PC-9 (cell line): ENCODE measurements at regions not wholly inside any gene's neighbourhood (a gene's known extent, or its start where the extent isn't known, plus 50 kb on each side); places are given as distances from the start of the nearest gene placed in this dataset.

Source experiments
- CTCF ChIP-seq: fragments of 200-600 bp; sonication (generic); conservative IDR thresholded peaks from 2 replicates; pipeline ENCODE4 v1.6.1; 2017; ENCODE audit warnings: mixed run types, antibody characterized with exemption, mild to moderate bottlenecking, moderate library complexity
- EZH2 ChIP-seq: fragments of 200-600 bp; sonication (generic); IDR thresholded peaks from 2 replicates; pipeline ENCODE4 v1.8.0; 2017; ENCODE audit warnings: antibody characterized with exemption, low read depth

- TF ChIP-seq CTCF (no peak), EZH2 (no peak)
These were observed 818.6 kb downstream of the SUCLG1 start for GRCh38 chr2:83640506-83640905.
